ENCODE measurements at regions not wholly inside any gene's neighbourhood (a gene's known extent, or its start where the extent isn't known, plus 50 kb on each side); places are given as distances from the start of the nearest gene placed in this dataset.

- WGBS = 0% methylated on average over 2 of the region's 5 CpGs
- Histone ChIP-seq H3K18ac (ENCODE audit: low read depth in 1 of 2, low read length in 2 of 2) (no peak overlapping the region), H2BK120ac (ENCODE audit: low read depth, low read length) (no peak overlapping the region), H2BK5ac (ENCODE audit: low read depth, low read length, poor library complexity, severe bottlenecking) (no peak overlapping the region), H3K9ac (ENCODE audit: low read length) (no peak overlapping the region), H3K4me2 (ENCODE audit: low read length, poor library complexity, severe bottlenecking) (no peak overlapping the region), H3K79me1 (replicated peaks; ENCODE audit: low read length, poor library complexity, severe bottlenecking) (no peaks in the 10 kb centered on the region), H3K36me3 (ENCODE audit: control insufficient read depth in 1 of 2, insufficient read depth in 2 of 2, low read depth in 1 of 2, low read length in 2 of 2) (no peaks in the 10 kb centered on the region), H3K4ac (ENCODE audit: low read depth in 1 of 2, low read length in 2 of 2) (no peak overlapping the region), H3K9me3 (ENCODE audit: control insufficient read depth, low read length) (no peaks in the 10 kb centered on the region), H3K14ac (ENCODE audit: low read length in 2 of 2) (no peak overlapping the region), H2BK12ac (ENCODE audit: low read length in 2 of 2) (no peak overlapping the region), H3K4me3 (ENCODE audit: insufficient read depth in 1 of 2, low read depth in 1 of 2, low read length in 2 of 2) (no peak overlapping the region), H2AFZ (ENCODE audit: low read depth, low read length) (no peak overlapping the region), H4K8ac (ENCODE audit: low read length) (no peak overlapping the region), H2AK5ac (ENCODE audit: low read length, severe bottlenecking) (no peak overlapping the region), H4K91ac (ENCODE audit: low read length) (no peak overlapping the region), H3K23ac (ENCODE audit: low read length in 2 of 2) (no peak overlapping the region), H2BK15ac (ENCODE audit: low read depth, poor library complexity, severe bottlenecking) (no peak overlapping the region), H3K27ac (ENCODE audit: low read length, poor library complexity, severe bottlenecking) (peak overlapping the region; percentile 95), H3K4me1 (ENCODE audit: control insufficient read depth, insufficient read depth, low read depth, low read length) (peaks cover 4% of the 10 kb centered on the region), H3K27me3 (ENCODE audit: control insufficient read depth in 1 of 2, insufficient read depth in 1 of 2, low read length in 2 of 2) (no peaks in the 10 kb centered on the region)
- DNase-seq = peak; percentile 43
Measured at GRCh38 chr6:139883776-139884175, 509.3 kb upstream of the CITED2 start.

- Histone ChIP-seq H3K9ac (ENCODE audit: low read length) (no peak overlapping the region), H2AK5ac (ENCODE audit: low read length, severe bottlenecking) (no peak overlapping the region), H3K4me2 (ENCODE audit: low read length, poor library complexity, severe bottlenecking) (no peak overlapping the region), H2BK5ac (ENCODE audit: low read depth, low read length, poor library complexity, severe bottlenecking) (peak overlapping the region; percentile 46), H3K4me3 (ENCODE audit: insufficient read depth in 1 of 2, low read depth in 1 of 2, low read length in 2 of 2) (no peak overlapping the region), H2BK12ac (ENCODE audit: low read length in 2 of 2) (peak overlapping the region in 1 of 2 experiments; percentile 70), H4K8ac (ENCODE audit: low read length) (no peak overlapping the region), H3K27ac (ENCODE audit: low read length, poor library complexity, severe bottlenecking) (peak overlapping the region; percentile 95), H3K79me1 (replicated peaks; ENCODE audit: low read length, poor library complexity, severe bottlenecking) (no peaks in the 10 kb centered on the region), H2BK15ac (ENCODE audit: low read depth, poor library complexity, severe bottlenecking) (no peak overlapping the region), H3K27me3 (ENCODE audit: control insufficient read depth in 1 of 2, insufficient read depth in 1 of 2, low read length in 2 of 2) (no peaks in the 10 kb centered on the region), H3K9me3 (ENCODE audit: control insufficient read depth, low read length) (no peaks in the 10 kb centered on the region), H3K23ac (ENCODE audit: low read length in 2 of 2) (no peak overlapping the region), H4K91ac (ENCODE audit: low read length) (no peak overlapping the region), H3K18ac (ENCODE audit: low read depth in 1 of 2, low read length in 2 of 2) (peak overlapping the region; percentile 23 to 82), H3K4me1 (ENCODE audit: control insufficient read depth, insufficient read depth, low read depth, low read length) (peaks cover 3% of the 10 kb centered on the region), H2AFZ (ENCODE audit: low read depth, low read length) (no peak overlapping the region), H3K36me3 (ENCODE audit: control insufficient read depth in 1 of 2, insufficient read depth in 2 of 2, low read depth in 1 of 2, low read length in 2 of 2) (no peaks in the 10 kb centered on the region), H3K14ac (ENCODE audit: low read length in 2 of 2) (no peak overlapping the region), H3K4ac (ENCODE audit: low read depth in 1 of 2, low read length in 2 of 2) (peak overlapping the region in 1 of 2 experiments; percentile 17), H2BK120ac (ENCODE audit: low read depth, low read length) (no peak overlapping the region)
- 48% methylated on average over 2 of the region's 3 CpGs for WGBS
- peak; percentile 59 for DNase-seq
Measured at GRCh38 chr6:139882977-139883728, 508.7 kb upstream of the CITED2 start.

GRCh38 chr6:139882234-139882633 is 507.8 kb upstream of the CITED2 start:
- no peaks in the 10 kb centered on the region for H3K36me3 ChIP-seq (ENCODE audit: control insufficient read depth in 1 of 2, insufficient read depth in 2 of 2, low read depth in 1 of 2, low read length in 2 of 2)
- peak overlapping the region; percentile 54 to 90 for H2BK12ac ChIP-seq (ENCODE audit: low read length in 2 of 2)
- no peaks in the 10 kb centered on the region for H3K27me3 ChIP-seq (ENCODE audit: control insufficient read depth in 1 of 2, insufficient read depth in 1 of 2, low read length in 2 of 2)
- WGBS = 40% methylated on average over 2 of the region's 6 CpGs
- H3K9me3 ChIP-seq (ENCODE audit: control insufficient read depth, low read length) = no peaks in the 10 kb centered on the region
- H3K14ac ChIP-seq (ENCODE audit: low read length in 2 of 2) = no peak overlapping the region
- no peak overlapping the region for H2BK120ac ChIP-seq (ENCODE audit: low read depth, low read length)
- H2AFZ ChIP-seq (ENCODE audit: low read depth, low read length) = no peak overlapping the region
- no peaks in the 10 kb centered on the region for H3K79me1 ChIP-seq (replicated peaks; ENCODE audit: low read length, poor library complexity, severe bottlenecking)
- H3K4me2 ChIP-seq (ENCODE audit: low read length, poor library complexity, severe bottlenecking) = peak overlapping the region; percentile 7
- no peak overlapping the region for H3K23ac ChIP-seq (ENCODE audit: low read length in 2 of 2)
- peak overlapping the region; percentile 95 for H3K27ac ChIP-seq (ENCODE audit: low read length, poor library complexity, severe bottlenecking)
- no peak overlapping the region for H3K9ac ChIP-seq (ENCODE audit: low read length)
- peak overlapping the region; percentile 37 to 54 for H3K18ac ChIP-seq (ENCODE audit: low read depth in 1 of 2, low read length in 2 of 2)
- no peak overlapping the region for H3K4me3 ChIP-seq (ENCODE audit: insufficient read depth in 1 of 2, low read depth in 1 of 2, low read length in 2 of 2)
- no peak overlapping the region for H4K91ac ChIP-seq (ENCODE audit: low read length)
- peaks cover 3% of the 10 kb centered on the region for H3K4me1 ChIP-seq (ENCODE audit: control insufficient read depth, insufficient read depth, low read depth, low read length)
- H2BK5ac ChIP-seq (ENCODE audit: low read depth, low read length, poor library complexity, severe bottlenecking) = peak overlapping the region; percentile 61
- no peak overlapping the region for H2BK15ac ChIP-seq (ENCODE audit: low read depth, poor library complexity, severe bottlenecking)
- H3K4ac ChIP-seq (ENCODE audit: low read depth in 1 of 2, low read length in 2 of 2) = peak overlapping the region; percentile 30 to 80
- H2AK5ac ChIP-seq (ENCODE audit: low read length, severe bottlenecking) = no peak overlapping the region
- H4K8ac ChIP-seq (ENCODE audit: low read length) = peak overlapping the region; percentile 27
- DNase-seq = peak; percentile 58

GRCh38 chr6:139881728-139882211 is 507.3 kb upstream of the CITED2 start:
- Histone ChIP-seq H4K8ac (ENCODE audit: low read length) (peak overlapping the region; percentile 87), H3K4me2 (ENCODE audit: low read length, poor library complexity, severe bottlenecking) (peak overlapping the region; percentile 7), H2BK12ac (ENCODE audit: low read length in 2 of 2) (peak overlapping the region; percentile 55 to 90), H3K9ac (ENCODE audit: low read length) (no peak overlapping the region), H3K4me1 (ENCODE audit: control insufficient read depth, insufficient read depth, low read depth, low read length) (peaks cover 3% of the 10 kb centered on the region), H3K27ac (ENCODE audit: low read length, poor library complexity, severe bottlenecking) (peak overlapping the region; percentile 95), H3K4ac (ENCODE audit: low read depth in 1 of 2, low read length in 2 of 2) (peak overlapping the region; percentile 69 to 80), H3K4me3 (ENCODE audit: insufficient read depth in 1 of 2, low read depth in 1 of 2, low read length in 2 of 2) (no peak overlapping the region), H4K91ac (ENCODE audit: low read length) (no peak overlapping the region), H3K36me3 (ENCODE audit: control insufficient read depth in 1 of 2, insufficient read depth in 2 of 2, low read depth in 1 of 2, low read length in 2 of 2) (no peaks in the 10 kb centered on the region), H2AFZ (ENCODE audit: low read depth, low read length) (no peak overlapping the region), H2AK5ac (ENCODE audit: low read length, severe bottlenecking) (peak overlapping the region; percentile 86), H3K23ac (ENCODE audit: low read length in 2 of 2) (no peak overlapping the region), H3K9me3 (ENCODE audit: control insufficient read depth, low read length) (no peaks in the 10 kb centered on the region), H3K14ac (ENCODE audit: low read length in 2 of 2) (no peak overlapping the region), H2BK15ac (ENCODE audit: low read depth, poor library complexity, severe bottlenecking) (peak overlapping the region; percentile 70), H3K79me1 (replicated peaks; ENCODE audit: low read length, poor library complexity, severe bottlenecking) (no peaks in the 10 kb centered on the region), H3K27me3 (ENCODE audit: control insufficient read depth in 1 of 2, insufficient read depth in 1 of 2, low read length in 2 of 2) (no peaks in the 10 kb centered on the region), H2BK120ac (ENCODE audit: low read depth, low read length) (peak overlapping the region; percentile 27), H2BK5ac (ENCODE audit: low read depth, low read length, poor library complexity, severe bottlenecking) (peak overlapping the region; percentile 19), H3K18ac (ENCODE audit: low read depth in 1 of 2, low read length in 2 of 2) (peak overlapping the region in 1 of 2 experiments; percentile 54)
- WGBS = 46% methylated on average over 2 of the region's 2 CpGs
- DNase-seq = peak; percentile 50
